ENCODE measurements at regions not wholly inside any gene's neighbourhood (a gene's known extent, or its start where the extent isn't known, plus 50 kb on each side); places are given as distances from the start of the nearest gene placed in this dataset.

GRCh38 chr6:4372866-4373265 is 237.5 kb upstream of the ECI2 start:
- TF ChIP-seq NFIC (IDR thresholded peaks at IDR 0.05): no peak
- TF ChIP-seq EP300 (IDR thresholded peaks at IDR 0.05; ENCODE audit: borderline replicate concordance): no peak
- no peak for TF ChIP-seq TEAD4 (IDR thresholded peaks at IDR 0.05)
